Activated CD8-positive, alpha-beta memory T cell treated with anti-CD3 and anti-CD28 coated beads, Interleukin-2, amount 50 U/mL, for 24 hours (primary cell): ENCODE measurements at regions not wholly inside any gene's neighbourhood (a gene's known extent, or its start where the extent isn't known, plus 50 kb on each side); places are given as distances from the start of the nearest gene placed in this dataset.

Experiments
- DNase-seq: peaks from one replicate; pipeline ENCODE4 v3.0.0-alpha.2; 2020; ENCODE audit errors: extremely low read depth

GRCh38 chr1:108082738-108083562 is 117.2 kb downstream of the SLC25A24 start:
- DNase-seq: no peak

- DNase-seq: no peak
These were observed 117.0 kb upstream of the VAV3 start for GRCh38 chr1:108082001-108082400.

GRCh38 chr1:108080448-108080847 is 115.5 kb upstream of the VAV3 start:
- peak; percentile 5 for DNase-seq

- DNase-seq: peak; percentile 3
These were observed 114.6 kb upstream of the VAV3 start for GRCh38 chr1:108079440-108080025.

- no peak for DNase-seq
These were observed 113.0 kb upstream of the VAV3 start for GRCh38 chr1:108077991-108078390.

GRCh38 chr1:108075055-108075454 is 110.1 kb upstream of the VAV3 start:
- DNase-seq: no peak

GRCh38 chr1:108072776-108073175 is 107.8 kb upstream of the VAV3 start:
- no peak for DNase-seq

- DNase-seq: no peak
These were observed 107.2 kb upstream of the VAV3 start for GRCh38 chr1:108072212-108072611.

GRCh38 chr1:108071601-108072000 is 106.6 kb upstream of the VAV3 start:
- DNase-seq: no peak

- DNase-seq: no peak
These were observed 105.7 kb upstream of the VAV3 start for GRCh38 chr1:108070662-108071061.

- no peak for DNase-seq
These were observed 103.0 kb upstream of the VAV3 start for GRCh38 chr1:108067884-108068540.

- DNase-seq: no peak
These were observed 101.8 kb upstream of the VAV3 start for GRCh38 chr1:108066808-108067207.

- DNase-seq: no peak
These were observed 99.3 kb upstream of the VAV3 start for GRCh38 chr1:108064255-108064654.

GRCh38 chr1:108063703-108064102 is 98.7 kb upstream of the VAV3 start:
- no peak for DNase-seq

GRCh38 chr1:108059945-108060344 is 95.0 kb upstream of the VAV3 start:
- DNase-seq: no peak

- no peak for DNase-seq
These were observed 92.6 kb upstream of the VAV3 start for GRCh38 chr1:108057541-108057940.

- DNase-seq: no peak
These were observed 91.5 kb upstream of the VAV3 start for GRCh38 chr1:108056436-108056990.

- no peak for DNase-seq
These were observed 90.4 kb upstream of the VAV3 start for GRCh38 chr1:108055387-108055786.

- DNase-seq: no peak
These were observed 89.4 kb upstream of the VAV3 start for GRCh38 chr1:108054396-108054795.

- DNase-seq: no peak
These were observed 88.5 kb upstream of the VAV3 start for GRCh38 chr1:108053270-108054013.

- no peak for DNase-seq
These were observed 86.8 kb upstream of the VAV3 start for GRCh38 chr1:108051631-108052377.
